HG02885 (cell line): ENCODE measurements at regions not wholly inside any gene's neighbourhood (a gene's known extent, or its start where the extent isn't known, plus 50 kb on each side); places are given as distances from the start of the nearest gene placed in this dataset.

ENCODE experiments used
- ATAC-seq: cut with Tn5 transposase; IDR thresholded peaks from one replicate; pipeline ENCODE4 v1.9.1; 2021; ENCODE audit warnings: mild to moderate bottlenecking; ENCODE audit not compliant: unreplicated experiment, poor library complexity

DNA sequence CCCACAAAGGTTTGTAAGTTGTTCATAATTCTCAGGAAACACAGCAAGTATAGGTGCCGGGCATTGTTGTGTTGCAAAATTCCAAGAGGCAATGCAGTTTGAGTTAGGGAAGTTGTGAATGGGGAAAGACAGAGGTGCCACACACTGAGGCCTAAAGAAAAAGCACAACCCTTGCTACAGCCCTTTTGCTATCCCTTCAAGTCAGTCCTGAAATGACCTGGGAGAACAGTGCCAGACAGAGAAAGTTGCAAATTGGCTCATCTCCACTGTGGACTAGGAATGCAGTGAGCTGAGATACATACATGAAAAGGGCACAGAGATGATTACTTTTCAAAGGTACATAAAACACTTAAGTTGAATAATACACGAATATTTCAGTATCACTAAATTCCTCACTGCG lies 213.3 kb upstream of the TMTC1 start:
- ATAC-seq = no peak

DNA sequence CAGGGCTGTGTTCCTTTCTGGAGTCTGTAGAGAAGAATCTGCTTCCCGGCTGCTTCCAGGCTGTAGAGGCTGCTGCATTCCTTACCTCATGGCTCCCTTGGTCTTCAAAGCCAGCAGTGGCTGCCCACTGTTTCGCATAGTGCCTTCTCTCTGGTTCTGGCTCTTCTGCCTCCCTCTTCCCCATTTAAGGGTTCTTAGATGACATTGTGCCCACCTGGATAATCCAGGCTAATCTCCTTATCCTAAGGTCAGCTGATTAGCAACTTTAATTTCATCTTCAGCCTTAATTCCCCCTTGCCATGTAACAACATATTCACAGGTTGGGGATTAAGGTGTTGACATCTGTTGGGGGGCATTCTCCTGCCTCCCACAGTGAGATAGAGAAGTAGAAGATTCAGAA lies 208.6 kb upstream of the TMTC1 start:
- ATAC-seq = no peak

- no peak for ATAC-seq
Observed at GRCh38 chr12:29991924-29992323, 208.2 kb upstream of the TMTC1 start.

DNA sequence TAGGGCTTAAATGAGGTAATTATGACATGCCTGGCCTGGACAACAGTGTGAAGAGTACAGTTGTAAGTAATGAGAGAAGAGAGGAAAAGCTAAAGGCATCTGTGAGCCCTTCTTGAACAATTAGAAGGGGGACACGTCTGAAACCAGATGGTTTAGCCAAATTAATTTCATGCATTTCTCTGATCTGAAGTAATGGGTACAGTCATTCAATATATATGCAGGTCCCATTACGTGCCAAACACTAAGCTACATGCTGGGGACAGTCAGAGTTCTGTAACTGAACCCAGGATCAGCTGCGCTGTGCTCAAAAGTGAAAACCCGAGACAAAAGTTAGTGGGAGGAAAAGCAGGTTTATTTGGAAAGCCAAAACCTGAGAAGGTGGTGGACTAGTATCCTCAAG lies 207.2 kb upstream of the TMTC1 start:
- ATAC-seq = no peak

DNA sequence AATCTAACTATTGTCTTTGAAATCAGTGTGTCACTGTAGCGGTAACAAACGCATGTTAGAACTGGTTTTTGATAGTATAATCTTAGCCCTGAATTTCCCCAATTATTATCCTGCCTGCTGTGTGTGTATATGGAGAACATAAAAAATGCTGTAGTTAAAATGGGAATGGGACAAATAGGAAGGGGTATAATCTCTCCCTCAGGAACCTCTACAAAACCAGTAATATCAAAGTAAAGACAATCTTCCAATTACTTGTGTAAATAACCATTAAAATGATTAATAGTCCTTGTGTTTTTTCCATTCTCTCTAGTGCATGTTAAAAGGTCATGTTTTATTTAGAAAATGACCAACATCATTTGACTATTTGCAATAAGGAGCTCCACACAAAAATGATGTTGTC lies 200.1 kb upstream of the TMTC1 start:
- no peak for ATAC-seq

DNA sequence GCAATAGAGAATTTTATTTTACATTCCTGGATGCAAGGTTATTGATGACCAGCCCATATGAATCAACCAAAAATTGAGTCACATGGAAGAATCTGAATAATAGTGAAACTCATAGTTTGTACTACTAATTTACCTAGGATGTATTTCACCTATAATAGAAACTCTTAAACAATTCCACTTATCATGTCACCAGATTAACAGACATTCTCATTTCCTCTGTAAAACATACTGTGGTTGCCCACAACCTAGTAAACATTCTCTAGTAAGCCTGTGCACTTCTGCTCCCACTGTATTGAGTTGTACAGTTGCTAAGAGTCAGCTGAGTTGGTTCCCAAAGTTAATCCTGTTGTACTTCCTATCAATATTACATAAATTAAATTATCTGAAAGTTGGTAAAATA lies 196.6 kb upstream of the TMTC1 start:
- ATAC-seq = no peak

- ATAC-seq = no peak
Observed at GRCh38 chr12:29971446-29971845, 187.7 kb upstream of the TMTC1 start.

DNA sequence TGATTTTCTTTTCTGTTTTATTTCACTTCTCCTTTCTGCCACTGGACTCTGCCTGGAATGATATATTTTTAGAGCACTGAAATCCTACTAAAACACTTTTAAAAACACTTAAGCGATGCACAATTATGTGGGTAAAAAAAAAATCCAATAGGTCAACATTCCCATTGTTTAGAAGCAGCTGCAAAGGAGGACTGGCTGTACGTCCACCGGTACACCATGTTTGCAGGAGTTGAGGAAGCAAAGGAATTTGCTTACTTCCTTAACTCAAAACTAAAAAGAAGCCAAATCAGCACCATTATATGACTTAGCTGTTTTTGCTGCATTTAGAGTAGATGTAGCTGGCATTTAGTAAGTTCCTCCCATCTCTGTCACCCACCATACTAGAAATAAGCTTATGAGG lies 186.8 kb upstream of the TMTC1 start:
- no peak for ATAC-seq

- no peak for ATAC-seq
Observed at GRCh38 chr12:29962276-29963035, 178.7 kb upstream of the TMTC1 start.

- no peak for ATAC-seq
Observed at GRCh38 chr12:29961231-29961630, 177.5 kb upstream of the TMTC1 start.

DNA sequence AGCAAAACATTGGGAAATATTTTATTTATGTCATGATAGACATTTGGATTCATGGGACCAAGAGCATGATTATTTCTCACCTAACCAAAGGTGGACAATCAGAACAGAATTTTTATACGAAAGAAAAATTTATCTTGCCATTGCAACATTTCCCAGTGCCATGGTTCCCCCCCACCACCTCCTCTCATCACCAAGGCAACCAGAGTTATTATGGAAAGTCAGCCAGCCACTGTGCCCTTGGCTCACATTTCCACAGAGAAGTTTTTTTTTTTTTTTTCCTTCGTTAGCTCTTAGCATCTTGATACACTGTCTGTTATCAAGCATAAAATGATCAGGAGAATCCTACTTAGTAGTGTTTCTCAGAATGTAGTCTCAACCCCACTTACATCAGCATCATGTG lies 176.4 kb upstream of the TMTC1 start:
- ATAC-seq = no peak

GRCh38 chr12:29957835-29958234 lies 174.1 kb upstream of the TMTC1 start:
- no peak for ATAC-seq

GRCh38 chr12:29945904-29946303 lies 162.2 kb upstream of the TMTC1 start:
- ATAC-seq = no peak

DNA sequence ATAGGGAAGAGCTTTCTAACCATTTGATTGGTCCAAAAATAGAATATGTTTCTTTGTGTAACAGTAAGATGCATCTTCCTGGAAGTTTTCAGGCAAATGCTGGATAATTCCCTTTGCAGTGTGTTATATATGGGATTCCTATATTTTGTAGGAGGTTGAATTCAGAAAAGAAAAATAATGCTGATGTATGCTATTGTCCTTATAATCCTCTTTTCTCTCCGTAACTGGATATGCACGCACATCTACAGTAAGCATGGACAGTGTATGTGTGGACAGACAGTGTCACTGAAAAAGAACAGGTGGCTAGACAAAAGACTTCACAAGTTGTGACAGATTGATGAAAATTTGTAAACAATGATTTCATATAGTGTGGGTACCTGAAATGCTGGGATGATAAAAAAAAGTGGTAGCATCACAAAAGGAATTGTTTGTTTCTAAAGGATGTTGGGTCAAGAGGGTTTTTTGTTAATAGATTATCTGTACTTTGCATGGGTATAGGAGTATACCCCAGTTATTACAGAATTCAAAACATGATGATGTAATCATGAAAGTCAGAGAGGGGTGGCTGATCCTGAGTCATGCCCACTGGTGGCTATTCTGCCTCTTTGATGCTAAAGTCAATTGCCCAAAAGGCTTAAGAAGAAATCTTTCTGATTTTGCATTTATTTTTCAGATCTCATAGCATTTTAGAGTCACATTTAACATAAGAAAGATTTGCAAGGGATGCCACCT lies 160.7 kb upstream of the TMTC1 start:
- ATAC-seq = no peak

GRCh38 chr12:29943683-29944082 lies 159.9 kb upstream of the TMTC1 start:
- ATAC-seq = no peak

DNA sequence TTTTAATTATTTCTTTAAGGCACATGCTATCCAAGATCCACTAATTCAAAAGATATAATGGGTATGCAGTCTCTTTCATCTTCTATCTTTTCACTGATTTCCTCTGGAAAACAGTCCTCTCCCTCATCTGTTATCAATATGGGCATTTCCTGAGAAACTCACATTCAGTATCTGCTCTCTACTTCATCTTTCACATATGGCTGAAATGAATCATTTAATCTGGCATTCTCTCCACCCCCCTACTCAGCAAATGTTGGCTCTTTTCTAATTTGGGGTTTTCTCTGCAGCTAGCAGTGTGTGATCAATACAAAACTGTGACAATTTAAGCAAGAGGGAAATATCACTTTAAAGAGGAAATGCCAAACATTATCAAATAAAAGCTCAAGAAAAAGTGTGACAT lies 157.1 kb upstream of the TMTC1 start:
- ATAC-seq = no peak

DNA sequence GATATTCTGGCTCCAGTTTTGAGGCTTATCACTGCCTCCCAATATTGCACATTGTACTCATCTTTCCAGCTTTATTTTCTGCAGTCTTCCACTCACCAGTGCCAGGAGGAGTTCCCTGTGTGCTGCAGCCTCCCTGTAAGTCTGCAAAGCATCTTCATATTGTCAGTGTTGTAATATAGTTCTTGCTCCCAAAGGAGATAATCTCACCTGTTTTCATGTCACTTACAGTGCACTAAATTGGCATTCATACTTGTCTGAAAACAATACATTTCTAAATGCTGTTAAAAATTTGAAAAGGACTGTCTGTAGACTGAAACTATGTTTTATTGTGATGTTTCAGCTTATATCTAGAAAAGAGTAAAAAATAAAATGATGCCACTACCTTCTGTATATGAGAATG lies 146.8 kb upstream of the TMTC1 start:
- ATAC-seq = no peak

DNA sequence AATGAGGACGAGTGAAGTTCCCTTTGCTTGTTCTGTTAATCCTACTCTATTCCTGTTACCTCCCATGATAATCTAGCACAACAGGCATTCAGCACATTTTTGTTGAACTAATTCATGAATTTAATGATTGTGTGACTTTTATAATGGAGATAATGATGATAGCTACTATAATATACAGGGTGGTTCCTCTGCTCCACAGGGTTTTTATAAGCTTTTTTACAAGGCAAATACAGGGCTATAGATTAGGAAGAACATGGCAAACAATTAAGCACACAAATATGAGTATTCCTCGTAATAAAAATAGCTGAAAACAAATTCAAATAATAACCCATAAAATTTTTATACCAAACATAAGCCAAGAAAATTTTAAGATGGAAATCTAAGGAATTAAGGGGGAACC lies 145.6 kb upstream of the TMTC1 start:
- ATAC-seq = no peak

DNA sequence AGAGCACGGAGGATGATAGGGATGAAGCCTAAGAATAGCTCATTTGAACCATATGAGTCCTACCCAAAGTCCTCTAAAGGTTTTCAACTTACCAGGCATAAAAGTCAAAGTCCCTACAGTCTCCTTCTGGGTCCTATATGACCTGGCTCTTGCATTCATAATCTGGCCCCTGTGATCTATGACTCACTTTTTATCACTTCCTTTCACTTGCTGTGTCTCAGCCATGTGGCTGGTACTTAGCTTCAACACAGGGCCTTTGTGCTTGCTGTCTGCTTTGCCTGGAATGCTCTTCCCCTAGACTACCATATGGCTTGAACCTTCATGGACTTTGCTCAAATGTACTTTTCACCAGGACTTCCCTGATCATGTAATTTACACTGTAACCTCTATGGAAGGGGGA lies 137.6 kb upstream of the TMTC1 start:
- ATAC-seq = no peak

DNA sequence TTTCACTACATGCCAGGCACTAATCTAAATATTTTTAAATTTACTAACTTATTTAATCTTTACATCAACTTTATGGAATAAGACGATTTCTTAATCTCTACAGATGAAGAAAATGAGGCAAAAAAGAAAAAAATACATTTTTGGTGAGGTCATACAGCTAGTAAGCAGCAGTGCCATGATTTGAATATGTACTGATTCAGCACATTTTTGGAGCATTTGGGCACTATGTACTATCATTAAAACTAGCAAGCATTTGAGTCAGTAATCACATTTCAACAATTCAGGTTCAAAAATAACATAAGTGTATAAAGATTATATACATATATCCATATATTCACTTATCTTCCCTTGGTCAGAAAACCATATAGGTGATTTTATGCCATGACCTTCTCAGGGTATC lies 124.4 kb upstream of the TMTC1 start:
- no peak for ATAC-seq

DNA sequence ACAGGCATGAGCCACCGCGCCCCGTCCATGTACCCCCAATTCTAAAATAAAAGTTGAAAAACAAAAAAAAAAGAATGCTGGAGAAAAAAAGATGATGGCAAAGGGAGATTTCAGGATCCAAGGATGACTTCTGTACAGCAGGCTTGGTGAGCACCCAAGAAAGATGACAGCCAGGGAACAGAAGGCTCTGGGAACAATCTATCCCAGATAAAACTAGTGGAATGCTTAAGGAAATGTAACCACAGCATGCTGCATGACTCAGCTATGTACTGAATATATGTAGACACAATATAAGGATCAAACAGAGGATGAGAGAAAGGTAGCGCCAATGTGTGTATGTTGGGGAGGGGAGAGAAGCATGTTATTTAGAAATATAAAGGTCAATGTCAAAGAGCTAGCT lies 123.7 kb upstream of the TMTC1 start:
- no peak for ATAC-seq

- ATAC-seq = no peak
Observed at GRCh38 chr12:29902043-29902442, 118.3 kb upstream of the TMTC1 start.
